GM19023 (cell line): ENCODE measurements at regions not wholly inside any gene's neighbourhood (a gene's known extent, or its start where the extent isn't known, plus 50 kb on each side); places are given as distances from the start of the nearest gene placed in this dataset.
"Not testable (repeated sequence)": the region's sequence is repeated elsewhere in the genome, so short reads cannot be mapped to it uniquely, and the experiment has no call there.

Experiments used
- ATAC-seq: cut with Tn5 transposase; IDR thresholded peaks from one replicate; pipeline ENCODE4 v1.9.1; 2021; ENCODE audit warnings: mild to moderate bottlenecking, moderate library complexity; ENCODE audit not compliant: unreplicated experiment

DNA sequence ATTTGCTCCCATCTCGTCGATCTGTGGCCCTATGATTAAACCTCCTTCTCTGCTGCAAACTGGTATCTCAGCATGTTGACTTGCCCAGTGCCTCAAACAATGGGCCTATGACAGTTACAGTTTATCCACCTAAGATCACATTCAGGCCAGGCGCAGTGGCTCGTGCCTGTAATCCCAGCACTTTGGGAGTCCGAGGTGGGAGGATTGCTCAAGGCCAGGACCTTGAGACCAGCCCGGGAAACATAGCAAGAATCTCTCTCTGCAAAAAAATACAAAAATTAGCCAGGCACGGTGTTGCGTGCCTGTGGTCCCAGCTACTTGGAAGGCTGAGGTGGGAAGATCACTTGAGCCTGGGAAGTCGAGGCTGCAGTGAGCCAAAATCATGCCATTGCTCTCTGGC, 79.8 kb upstream of the ADGRL1 start:
- not testable (repeated sequence) for ATAC-seq

DNA sequence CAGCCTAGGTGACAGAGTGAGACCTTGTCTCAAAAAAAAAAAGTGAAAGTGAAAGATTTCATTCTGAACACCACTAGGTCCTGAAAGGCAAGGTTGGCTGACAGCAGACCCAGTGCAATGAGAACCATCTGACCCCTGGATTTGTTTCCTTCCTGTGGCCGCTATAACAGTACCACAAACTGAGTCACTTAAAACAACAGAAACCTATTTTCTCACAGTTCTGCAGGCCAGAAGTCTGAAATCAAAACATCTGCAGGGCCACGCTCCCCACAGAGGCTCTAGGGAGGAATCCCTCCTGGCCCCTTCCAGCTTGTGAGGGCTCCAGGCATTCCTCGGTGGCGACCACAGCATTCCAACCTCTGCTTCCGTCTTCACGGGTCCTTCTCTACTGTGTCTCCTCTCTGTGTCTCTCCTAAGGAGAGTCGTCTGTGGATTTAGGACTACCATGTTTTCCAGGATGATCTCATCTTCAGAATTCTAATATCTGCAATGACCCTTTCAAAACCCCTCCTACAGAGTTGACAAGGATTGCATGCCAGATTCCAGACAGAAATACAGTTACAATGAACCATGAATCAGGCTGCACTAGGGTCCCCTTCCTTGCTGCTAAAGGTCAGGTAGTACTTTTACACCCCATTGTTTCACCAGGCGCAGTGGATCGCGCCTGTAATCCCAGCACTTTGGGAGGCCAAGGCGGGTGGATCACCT, 78.0 kb upstream of the ADGRL1 start:
- peak; percentile 75 for ATAC-seq

DNA sequence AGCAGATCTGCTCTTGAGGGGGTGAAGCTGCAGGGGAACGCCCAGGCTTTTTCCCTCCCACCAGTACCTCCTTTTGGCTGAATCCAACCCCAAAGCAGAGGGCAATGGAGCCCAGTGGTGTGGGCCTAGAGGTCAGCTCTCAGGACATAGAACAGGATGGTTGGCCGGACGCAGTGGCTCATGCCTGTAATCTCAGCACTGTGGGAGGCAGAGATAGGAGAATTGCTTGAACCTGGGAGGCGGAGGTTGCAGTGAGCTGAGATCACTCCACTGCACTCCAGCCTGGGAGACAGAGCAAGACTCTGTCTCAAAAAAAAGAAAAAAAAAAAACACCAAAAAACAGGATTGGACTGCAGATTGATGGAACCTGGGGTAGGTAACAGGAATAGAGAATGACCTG, 73.3 kb upstream of the ADGRL1 start:
- ATAC-seq = not testable (repeated sequence)

DNA sequence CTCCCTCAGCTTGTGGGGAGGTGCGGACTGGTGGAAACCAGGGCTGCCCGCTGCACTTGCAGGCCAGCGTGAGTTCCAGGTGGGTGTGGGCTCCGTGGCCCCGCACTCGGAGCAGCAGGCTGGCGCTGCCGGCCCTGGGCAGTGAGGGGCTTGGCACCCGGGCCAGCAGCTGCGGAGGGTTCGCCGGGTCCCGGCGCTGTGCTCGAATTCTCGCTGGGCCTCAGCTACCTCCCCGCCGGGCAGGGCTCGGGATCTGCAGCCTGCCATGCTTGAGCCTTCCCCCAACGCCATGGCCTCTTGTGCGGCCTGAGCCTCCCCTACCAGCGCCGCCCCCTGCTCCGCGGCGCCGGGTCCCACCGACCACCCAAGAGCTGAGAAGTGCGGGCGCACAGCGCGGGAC, 71.6 kb upstream of the ADGRL1 start:
- ATAC-seq = no peak

DNA sequence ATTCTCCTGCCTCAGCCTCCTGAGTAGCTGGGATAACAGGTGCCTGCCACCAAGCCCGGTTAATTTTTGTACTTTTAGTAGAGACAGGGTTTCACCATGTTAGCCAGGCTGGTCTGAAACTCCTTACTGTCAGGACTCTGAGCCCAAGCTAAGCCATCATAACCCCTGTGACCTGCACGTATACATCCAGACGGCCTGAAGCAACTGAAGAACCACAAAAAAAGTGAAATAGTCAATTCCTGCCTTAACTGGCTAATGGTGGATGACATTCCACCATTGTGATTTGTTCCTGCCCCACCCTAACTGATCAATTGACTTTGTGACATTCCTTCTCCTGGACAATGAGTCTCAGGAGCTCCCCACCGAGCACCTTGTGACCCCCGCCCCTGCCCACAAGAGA, 69.9 kb upstream of the ADGRL1 start:
- not testable (repeated sequence) for ATAC-seq

DNA sequence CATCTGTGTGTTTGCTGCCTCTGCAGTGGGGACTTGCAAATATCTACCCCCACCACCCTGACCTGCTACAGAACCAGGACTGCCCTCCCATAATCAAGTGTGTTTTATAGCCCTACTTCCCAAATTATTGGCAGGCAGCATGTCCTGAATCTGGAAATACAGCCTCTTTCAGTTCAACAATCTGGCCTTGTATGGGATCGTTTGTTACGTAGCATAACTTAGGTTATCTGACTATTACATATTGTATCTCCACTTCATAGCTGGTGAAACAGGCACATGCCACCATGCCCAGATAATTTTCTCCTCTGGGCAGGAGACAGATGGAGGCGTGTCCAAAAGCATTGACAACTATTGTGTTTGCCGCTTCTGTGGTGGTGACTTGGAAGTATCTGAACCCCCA, 66.7 kb upstream of the ADGRL1 start:
- no peak for ATAC-seq

DNA sequence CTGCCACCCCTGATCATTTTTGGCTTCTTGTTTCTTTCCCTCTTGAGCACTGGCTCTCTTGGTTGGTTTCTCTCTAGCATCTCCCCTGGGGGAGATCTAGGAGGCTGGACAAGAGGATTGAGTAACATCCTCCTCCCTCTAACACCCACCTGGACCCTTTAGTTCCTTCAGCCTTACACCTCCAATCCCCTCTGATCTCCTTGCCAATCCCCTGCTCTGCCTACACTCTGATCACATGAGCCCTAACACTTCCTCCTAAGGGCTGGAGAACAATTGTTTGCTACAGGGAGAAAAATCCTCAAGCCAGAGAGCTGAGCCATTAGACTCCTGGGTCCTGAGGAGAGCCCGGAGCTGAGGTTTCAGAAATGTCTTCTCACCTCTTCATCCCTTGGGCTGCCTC, 65.9 kb upstream of the ADGRL1 start:
- no peak for ATAC-seq

DNA sequence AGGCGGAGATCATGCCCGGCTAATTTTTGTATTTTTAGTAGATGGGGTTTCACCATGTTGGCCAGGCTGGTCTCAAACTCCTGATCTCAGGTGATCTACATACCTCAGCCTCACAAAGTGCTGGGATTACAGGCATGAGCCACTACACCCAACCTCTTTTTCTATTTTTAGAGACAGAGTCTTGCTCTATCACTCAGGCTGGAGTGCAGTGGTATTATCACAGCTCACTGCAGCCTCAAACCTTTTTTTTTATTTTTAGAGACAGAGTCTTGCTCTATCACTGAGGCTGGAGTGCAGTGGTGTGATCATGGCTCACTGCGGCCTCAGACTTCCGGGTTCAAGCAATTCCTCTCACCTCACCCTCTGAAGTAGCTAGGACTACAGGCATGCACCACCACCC, 64.6 kb upstream of the ADGRL1 start:
- not testable (repeated sequence) for ATAC-seq

DNA sequence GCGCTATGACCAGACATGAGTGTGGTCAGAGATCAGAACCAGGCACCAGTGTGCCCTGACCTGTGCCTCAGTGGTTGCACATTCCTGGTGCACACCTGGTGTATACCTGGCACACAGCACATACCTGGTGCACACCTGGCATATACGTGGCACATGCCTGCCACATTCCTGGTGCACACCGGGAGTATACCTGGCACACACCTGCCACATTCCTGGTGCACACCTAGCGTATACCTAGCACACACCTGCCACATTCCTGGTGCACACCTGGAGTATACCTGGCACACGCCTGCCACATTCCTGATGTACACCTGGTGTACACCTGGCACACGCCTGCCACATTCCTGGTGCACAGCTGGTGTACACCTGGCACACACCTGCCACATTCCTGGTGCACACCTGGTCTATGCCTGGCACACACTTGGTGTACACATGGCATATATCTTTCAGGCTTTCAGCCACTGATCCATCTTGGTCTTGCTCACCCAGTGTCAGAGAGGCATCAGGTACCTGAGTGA, 61.3 kb upstream of the ADGRL1 start:
- ATAC-seq = no peak

DNA sequence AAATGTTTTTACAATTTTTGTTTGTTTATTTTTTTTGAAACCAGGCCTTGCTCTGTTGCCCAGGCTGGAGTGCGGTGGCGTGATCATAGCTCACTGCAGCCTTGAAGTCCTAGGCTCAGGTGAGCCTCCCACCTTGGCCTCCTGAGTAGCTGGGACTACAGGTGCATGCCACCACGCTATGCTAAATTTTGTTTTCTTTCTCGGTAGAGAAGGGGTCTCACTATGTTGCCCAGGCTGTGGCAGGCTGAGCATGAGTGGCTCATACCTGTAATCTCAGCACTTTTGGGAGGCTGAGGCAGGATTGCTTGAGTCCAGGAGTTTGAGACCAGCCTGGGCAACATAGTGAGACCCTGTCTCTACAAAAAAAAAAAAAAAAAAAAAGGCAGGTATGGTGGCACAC, 60.2 kb upstream of the ADGRL1 start:
- ATAC-seq = not testable (repeated sequence)

DNA sequence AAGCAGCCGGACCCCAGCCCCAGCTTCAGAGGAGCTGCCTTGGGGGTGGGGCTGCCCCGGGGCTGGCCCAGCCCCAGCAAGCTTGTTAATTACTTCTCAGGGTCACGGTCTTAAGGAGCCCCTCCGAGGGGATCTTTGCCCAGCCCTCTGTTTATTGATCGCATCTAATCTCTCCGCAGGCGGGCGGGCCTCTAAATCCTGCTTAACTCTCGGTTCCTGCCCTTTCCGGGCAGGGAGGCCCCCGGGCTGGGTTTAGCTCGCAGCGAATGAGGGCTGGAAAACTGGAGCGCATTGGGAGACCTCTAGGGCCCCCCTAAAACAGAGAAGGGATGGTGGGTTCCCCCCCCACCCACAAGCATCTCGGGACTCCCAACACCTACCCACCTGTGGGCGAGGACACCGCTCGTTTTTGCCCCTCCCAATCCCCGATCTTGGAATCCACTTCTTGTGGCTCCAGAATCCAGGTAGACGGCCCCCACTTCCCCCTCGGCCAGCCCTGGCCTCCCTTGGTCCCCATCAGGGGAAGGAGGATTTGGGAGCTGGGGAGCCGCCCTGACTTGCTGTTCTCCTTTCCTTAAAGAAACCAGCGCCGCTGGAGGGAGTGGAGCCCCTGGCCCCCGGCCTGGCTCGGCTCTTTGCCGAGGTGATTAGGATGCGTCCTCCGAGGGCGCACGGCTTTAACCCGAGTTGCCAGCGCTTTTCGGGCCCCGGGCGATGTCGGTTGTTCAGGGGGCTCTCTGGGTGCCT, 59.5 kb upstream of the ADGRL1 start:
- ATAC-seq = no peak

DNA sequence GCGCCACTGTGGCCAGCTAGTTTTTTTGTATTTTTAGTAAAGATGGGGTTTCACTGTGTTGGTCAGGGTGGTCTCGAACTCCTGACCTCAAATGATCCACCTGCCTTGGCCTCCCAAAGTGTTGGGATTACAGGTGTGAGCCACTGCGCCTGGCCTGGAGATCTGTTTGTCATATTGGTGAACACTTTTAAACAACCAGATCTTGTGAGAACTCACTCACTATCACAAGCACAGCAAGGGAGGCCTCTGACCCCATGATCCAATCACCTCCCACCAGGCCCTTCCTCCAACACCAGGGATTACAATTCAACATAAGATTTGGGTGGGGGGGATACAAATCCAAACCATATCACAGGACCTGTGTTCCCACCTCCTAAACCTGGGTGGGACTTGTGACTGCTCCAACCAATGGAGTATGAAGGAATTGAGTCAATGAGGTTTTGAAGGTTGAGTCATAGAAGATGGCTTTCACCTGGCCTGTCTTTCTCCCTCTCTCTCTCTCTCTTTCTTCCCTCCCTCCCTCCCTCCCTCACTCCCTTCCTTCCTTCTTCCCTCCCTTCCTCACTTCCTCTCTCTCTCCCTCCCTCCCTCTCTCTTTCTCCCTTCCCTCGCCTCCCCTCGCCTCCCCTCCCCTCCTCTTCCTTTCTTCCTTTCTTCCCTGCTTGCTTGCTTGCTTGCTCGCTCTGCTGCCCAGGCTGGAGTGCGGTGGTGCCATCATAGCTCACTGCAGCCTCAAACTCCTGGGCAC, 50.1 kb upstream of the ADGRL1 start:
- ATAC-seq = not testable (repeated sequence)
